RWPE1 (cell line): ENCODE measurements at regions not wholly inside any gene's neighbourhood (a gene's known extent, or its start where the extent isn't known, plus 50 kb on each side); places are given as distances from the start of the nearest gene placed in this dataset.
A peak's percentile ranks its signal among the peaks of the same experiment; 100 is the strongest.

Experiments
- CTCF ChIA-PET: fragments of 350-600 bp; sonication (Branson Sonifier 250); formaldehyde crosslinking; extraction: SDS; loops from one replicate; lab custom pipeline; 2021; lab: Yijun Ruan, JAX
- POLR2A ChIA-PET: fragments of 400-600 bp; formaldehyde crosslinking; extraction: SDS; loops from one replicate; lab custom pipeline; 2020; ENCODE audit warnings: antibody characterized with exemption; ENCODE audit not compliant: low non-redundant PET; lab: Yijun Ruan, JAX
- DNase-seq: peaks from one replicate; pipeline ENCODE4 v3.0.0; 2012; ENCODE audit warnings: low spot score
- H3K27ac ChIP-seq: fragments of 450-650 bp; 2 replicates; pipeline ENCODE4 v1.5.1; 2017
- CTCF ChIP-seq: fragments of 450-650 bp; conservative IDR thresholded peaks from 2 replicates; pipeline ENCODE4 v1.5.1; 2017; ENCODE audit warnings: low read depth, mild to moderate bottlenecking

DNA sequence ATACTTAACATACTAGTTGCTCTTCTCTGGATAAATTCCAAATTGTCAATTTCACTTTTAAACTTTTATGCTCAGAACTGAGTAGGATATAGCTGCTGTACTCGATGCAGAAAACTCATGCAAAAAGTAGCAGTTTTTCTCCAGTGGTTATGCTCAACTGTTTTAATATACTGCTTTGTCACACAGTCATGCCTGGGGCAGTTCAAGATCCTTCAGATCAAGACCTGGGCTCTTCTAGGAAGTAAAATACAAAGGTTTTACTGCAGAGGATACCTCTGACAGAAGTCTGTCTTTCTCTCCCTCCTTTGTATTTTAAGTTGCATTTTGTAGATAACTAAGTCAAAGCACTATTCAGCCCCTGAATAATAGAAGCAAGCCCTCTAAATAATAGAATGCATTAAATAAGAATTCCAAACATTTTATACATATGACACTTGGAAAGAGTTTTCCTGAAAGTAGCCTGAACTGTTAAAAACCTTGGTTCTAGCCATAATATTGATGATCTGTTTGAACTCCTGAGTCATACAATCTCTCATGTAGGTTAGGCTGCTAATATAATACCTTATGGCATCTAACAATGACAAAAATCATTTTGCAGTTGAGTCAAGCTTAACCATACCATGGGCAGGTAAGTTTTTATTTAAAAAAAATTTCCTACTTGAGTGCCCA is 183.3 kb upstream of the TRIB2 start:
- CTCF ChIA-PET = no interaction called here

DNA sequence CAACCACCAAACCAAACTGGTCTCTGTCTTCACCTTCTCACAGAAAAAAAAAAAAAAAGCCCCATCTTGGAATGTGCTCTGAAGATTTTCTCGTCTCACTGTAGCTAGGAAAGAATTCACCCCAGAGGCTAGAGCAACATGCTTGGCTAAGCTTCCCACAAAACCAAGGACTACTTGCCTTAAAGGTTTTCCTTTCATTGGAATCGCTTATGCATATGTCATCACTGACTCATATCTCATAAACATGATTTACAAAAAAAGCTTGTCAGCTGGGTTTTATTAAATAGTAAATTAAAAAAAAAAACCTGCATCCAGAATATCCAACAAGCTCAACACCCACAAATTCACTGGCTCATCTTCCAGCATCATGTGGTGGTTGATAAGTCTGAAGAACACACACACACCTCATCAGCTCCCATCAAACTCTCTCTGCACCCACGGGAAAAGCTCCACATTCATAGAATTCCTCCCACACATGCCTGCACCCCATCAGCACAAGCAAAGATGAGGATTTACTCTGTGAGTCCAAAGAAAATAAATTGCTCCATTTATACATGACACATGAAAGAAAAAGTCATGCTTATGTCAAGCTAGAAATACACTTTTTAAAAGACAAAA is 182.0 kb upstream of the TRIB2 start:
- peak; percentile 79 for DNase-seq
- no peak overlapping the region for H3K27ac ChIP-seq
- POLR2A ChIA-PET = no interaction called here

More for the DNA sequence above, 183.3 kb upstream of the TRIB2 start:
- TF ChIP-seq CTCF = no peak
- no peak overlapping the region for H3K27ac ChIP-seq
- POLR2A ChIA-PET = no interaction called here
- no peak for DNase-seq

GRCh38 chr2:12536976-12537375 is 179.8 kb upstream of the TRIB2 start:
- POLR2A ChIA-PET = no interaction called here
- CTCF ChIA-PET = no interaction called here
- no peak overlapping the region for H3K27ac ChIP-seq
- no peak for DNase-seq
- TF ChIP-seq CTCF = no peak

More for the DNA sequence above, 182.0 kb upstream of the TRIB2 start:
- CTCF ChIA-PET = interaction anchor here (0.6 to 1.2 kb wide), 3 partner anchors 22 to 78 kb away, joined by 3 to 6 read pairs (median 3); no protein-coding TSS in a partner anchor
- no peak for TF ChIP-seq CTCF

- CTCF ChIA-PET = no interaction called here
- no peak for TF ChIP-seq CTCF
- no peak overlapping the region for H3K27ac ChIP-seq
- POLR2A ChIA-PET = no interaction called here
- DNase-seq = no peak
Observed at GRCh38 chr2:12538138-12538694, 178.5 kb upstream of the TRIB2 start.

- POLR2A ChIA-PET = no interaction called here
- DNase-seq = no peak
- CTCF ChIA-PET = no interaction called here
- H3K27ac ChIP-seq = no peak overlapping the region
- TF ChIP-seq CTCF = no peak
Observed at GRCh38 chr2:12539336-12539735, 177.4 kb upstream of the TRIB2 start.

DNA sequence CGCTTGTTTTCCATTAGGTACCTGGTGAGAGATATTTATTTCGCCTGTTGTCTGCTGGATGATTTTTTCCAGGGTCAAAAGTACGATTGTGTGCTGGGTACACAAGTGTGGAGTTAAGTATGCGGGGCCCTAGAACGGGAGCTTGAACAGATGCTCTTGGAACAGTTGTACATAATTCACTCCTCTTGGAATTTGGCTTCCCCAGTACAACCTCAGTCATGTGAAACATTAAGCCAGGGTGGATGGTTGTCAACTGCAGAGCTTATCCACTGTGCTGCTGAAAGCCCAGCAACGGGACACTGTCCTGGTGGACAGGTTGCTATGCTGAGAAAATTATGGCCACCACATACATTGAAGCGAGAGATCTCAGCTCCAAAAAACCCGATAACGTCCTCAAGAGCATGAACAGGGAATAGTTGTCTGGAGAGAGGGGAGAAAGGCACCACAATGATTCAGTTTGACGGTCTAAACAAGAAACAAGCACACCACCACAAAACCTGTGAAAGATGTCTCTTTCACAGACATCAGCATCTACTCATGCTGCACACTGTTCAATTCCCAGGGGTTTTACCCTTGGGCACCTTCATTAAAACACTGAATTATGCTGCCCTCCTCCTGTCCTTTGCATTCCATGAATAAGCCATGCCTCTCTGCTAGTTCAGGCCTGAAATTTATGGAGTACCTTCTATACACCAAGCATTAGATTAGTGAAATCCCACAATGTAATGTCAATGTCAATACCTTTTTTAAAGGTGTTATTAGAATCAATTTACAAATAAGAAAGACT is 176.8 kb upstream of the TRIB2 start:
- CTCF ChIA-PET = no interaction called here
- no peak overlapping the region for H3K27ac ChIP-seq
- no peak for TF ChIP-seq CTCF
- POLR2A ChIA-PET = no interaction called here
- no peak for DNase-seq
